Skeletal muscle tissue (tissue), 3 donors: ENCODE measurements at regions not wholly inside any gene's neighbourhood (a gene's known extent, or its start where the extent isn't known, plus 50 kb on each side); places are given as distances from the start of the nearest gene placed in this dataset.

Experiments
- H3K27ac ChIP-seq: one replicate; pipeline ENCODE4 v1.7.0; 2013; ENCODE audit warnings: mild to moderate bottlenecking, low read depth, low read length, inconsistent platforms
- H3K27me3 ChIP-seq, 3 donors: one replicate each; pipeline ENCODE4 v1.7.0; 2013; ENCODE audit warnings: low read length in 3 of 3; ENCODE audit not compliant: control insufficient read depth in 3 of 3, insufficient read depth in 3 of 3
- H3K36me3 ChIP-seq, 3 donors: one replicate each; pipeline ENCODE4 v1.7.0; 2013; ENCODE audit warnings: low read length in 3 of 3; ENCODE audit not compliant: control insufficient read depth in 3 of 3, insufficient read depth in 3 of 3
- H3K4me1 ChIP-seq, 3 donors: one replicate each; pipeline ENCODE4 v1.7.0; 2013; ENCODE audit warnings: low read length in 3 of 3, mild to moderate bottlenecking in 3 of 3; ENCODE audit not compliant: control insufficient read depth in 3 of 3, insufficient read depth in 3 of 3
- H3K4me3 ChIP-seq, 3 donors: one replicate each; pipeline ENCODE4 v1.7.0; 2013; ENCODE audit warnings: low read length in 3 of 3
- H3K9ac ChIP-seq, 3 donors: one replicate each; pipeline ENCODE4 v1.7.0; 2013; ENCODE audit warnings: low read length in 3 of 3, mild to moderate bottlenecking in 3 of 3, moderate library complexity in 2 of 3, low read depth in 1 of 3
- H3K9me3 ChIP-seq, 3 donors: one replicate each; pipeline ENCODE4 v1.7.0; 2013; ENCODE audit warnings: low read length in 3 of 3; ENCODE audit not compliant: control insufficient read depth in 3 of 3
- donor health status: Osteomylitis.

GRCh38 chr2:83696838-83697237, 762.2 kb downstream of the SUCLG1 start:
- Histone ChIP-seq H3K36me3 (no peaks in the 10 kb centered on the region), H3K9me3 (no peaks in the 10 kb centered on the region), H3K27me3 (no peaks in the 10 kb centered on the region), H3K27ac (no peak overlapping the region), H3K4me3 (no peak overlapping the region), H3K9ac (no peak overlapping the region), H3K4me1 (no peaks in the 10 kb centered on the region)

- H3K27ac ChIP-seq = no peak overlapping the region
- H3K4me1 ChIP-seq = no peaks in the 10 kb centered on the region
- no peak overlapping the region for H3K4me3 ChIP-seq
- no peaks in the 10 kb centered on the region for H3K36me3 ChIP-seq
- H3K9me3 ChIP-seq = no peaks in the 10 kb centered on the region
- H3K27me3 ChIP-seq = no peaks in the 10 kb centered on the region
- no peak overlapping the region for H3K9ac ChIP-seq
Observed at GRCh38 chr2:83695530-83695929, 763.5 kb downstream of the SUCLG1 start.

- H3K9me3 ChIP-seq = no peaks in the 10 kb centered on the region
- no peak overlapping the region for H3K27ac ChIP-seq
- no peaks in the 10 kb centered on the region for H3K27me3 ChIP-seq
- H3K4me1 ChIP-seq = no peaks in the 10 kb centered on the region
- no peak overlapping the region for H3K4me3 ChIP-seq
- H3K36me3 ChIP-seq = no peaks in the 10 kb centered on the region
- H3K9ac ChIP-seq = no peak overlapping the region
Observed at GRCh38 chr2:83695037-83695436, 764.0 kb downstream of the SUCLG1 start.

GRCh38 chr2:83689402-83689801, 769.7 kb downstream of the SUCLG1 start:
- H3K9me3 ChIP-seq = no peaks in the 10 kb centered on the region
- no peak overlapping the region for H3K27ac ChIP-seq
- H3K4me1 ChIP-seq = no peaks in the 10 kb centered on the region
- H3K9ac ChIP-seq = no peak overlapping the region
- H3K4me3 ChIP-seq = no peak overlapping the region
- no peaks in the 10 kb centered on the region for H3K36me3 ChIP-seq
- H3K27me3 ChIP-seq = no peaks in the 10 kb centered on the region

GRCh38 chr2:83686863-83687262, 772.2 kb downstream of the SUCLG1 start:
- Histone ChIP-seq H3K27me3 (no peaks in the 10 kb centered on the region), H3K9me3 (no peaks in the 10 kb centered on the region), H3K36me3 (no peaks in the 10 kb centered on the region), H3K4me3 (no peak overlapping the region), H3K27ac (no peak overlapping the region), H3K4me1 (no peaks in the 10 kb centered on the region), H3K9ac (no peak overlapping the region)

- Histone ChIP-seq H3K27ac (no peak overlapping the region), H3K27me3 (no peaks in the 10 kb centered on the region), H3K9ac (no peak overlapping the region), H3K36me3 (no peaks in the 10 kb centered on the region), H3K9me3 (no peaks in the 10 kb centered on the region), H3K4me1 (no peaks in the 10 kb centered on the region), H3K4me3 (no peak overlapping the region)
Observed at GRCh38 chr2:83674050-83674449, 785.0 kb downstream of the SUCLG1 start.

GRCh38 chr2:83665894-83666293, 793.2 kb downstream of the SUCLG1 start:
- Histone ChIP-seq H3K9ac (no peak overlapping the region), H3K4me1 (no peaks in the 10 kb centered on the region), H3K9me3 (no peaks in the 10 kb centered on the region), H3K4me3 (no peak overlapping the region), H3K27ac (no peak overlapping the region), H3K36me3 (no peaks in the 10 kb centered on the region), H3K27me3 (no peaks in the 10 kb centered on the region)

- Histone ChIP-seq H3K27ac (no peak overlapping the region), H3K4me1 (no peaks in the 10 kb centered on the region), H3K9ac (no peak overlapping the region), H3K9me3 (no peaks in the 10 kb centered on the region), H3K4me3 (no peak overlapping the region), H3K27me3 (no peaks in the 10 kb centered on the region), H3K36me3 (no peaks in the 10 kb centered on the region)
Observed at GRCh38 chr2:83665154-83665553, 793.9 kb downstream of the SUCLG1 start.

- Histone ChIP-seq H3K9me3 (no peaks in the 10 kb centered on the region), H3K36me3 (no peaks in the 10 kb centered on the region), H3K4me3 (no peak overlapping the region), H3K27ac (no peak overlapping the region), H3K27me3 (no peaks in the 10 kb centered on the region), H3K4me1 (no peaks in the 10 kb centered on the region), H3K9ac (no peak overlapping the region)
Observed at GRCh38 chr2:83661711-83662110, 797.4 kb downstream of the SUCLG1 start.

GRCh38 chr2:83654091-83654611, 804.9 kb downstream of the SUCLG1 start:
- Histone ChIP-seq H3K9ac (no peak overlapping the region), H3K9me3 (no peaks in the 10 kb centered on the region), H3K4me1 (no peaks in the 10 kb centered on the region), H3K4me3 (no peak overlapping the region), H3K27ac (no peak overlapping the region), H3K27me3 (no peaks in the 10 kb centered on the region), H3K36me3 (no peaks in the 10 kb centered on the region)

- Histone ChIP-seq H3K4me3 (no peak overlapping the region), H3K27me3 (no peaks in the 10 kb centered on the region), H3K36me3 (no peaks in the 10 kb centered on the region), H3K9me3 (no peaks in the 10 kb centered on the region), H3K27ac (no peak overlapping the region), H3K9ac (no peak overlapping the region), H3K4me1 (no peaks in the 10 kb centered on the region)
Observed at GRCh38 chr2:83650898-83651297, 808.2 kb downstream of the SUCLG1 start.
